SU-DHL-6 (cell line): ENCODE measurements at regions not wholly inside any gene's neighbourhood (a gene's known extent, or its start where the extent isn't known, plus 50 kb on each side); places are given as distances from the start of the nearest gene placed in this dataset.

Experiments
- CTCF ChIP-seq: fragments of 200-600 bp; sonication (generic); IDR thresholded peaks from one replicate; pipeline ENCODE4 v1.5.1; 2017; ENCODE audit warnings: antibody characterized with exemption, mild to moderate bottlenecking, low read length, moderate library complexity; ENCODE audit not compliant: insufficient read depth, poor library complexity, severe bottlenecking
- EZH2phosphoT487 ChIP-seq: fragments of 200-600 bp; sonication (generic), shearing (Covaris generic); conservative IDR thresholded peaks from 2 replicates; pipeline ENCODE4 v1.6.1; 2018; ENCODE audit warnings: mild to moderate bottlenecking, antibody characterized with exemption, low read length, moderate library complexity, mixed read lengths

- no peak for TF ChIP-seq CTCF
- no peak for TF ChIP-seq EZH2phosphoT487
Measured at GRCh38 chr6:66210964-66211363, 503.9 kb upstream of the EYS start.
